ENCODE measurements at regions not wholly inside any gene's neighbourhood (a gene's known extent, or its start where the extent isn't known, plus 50 kb on each side); places are given as distances from the start of the nearest gene placed in this dataset.

DNA sequence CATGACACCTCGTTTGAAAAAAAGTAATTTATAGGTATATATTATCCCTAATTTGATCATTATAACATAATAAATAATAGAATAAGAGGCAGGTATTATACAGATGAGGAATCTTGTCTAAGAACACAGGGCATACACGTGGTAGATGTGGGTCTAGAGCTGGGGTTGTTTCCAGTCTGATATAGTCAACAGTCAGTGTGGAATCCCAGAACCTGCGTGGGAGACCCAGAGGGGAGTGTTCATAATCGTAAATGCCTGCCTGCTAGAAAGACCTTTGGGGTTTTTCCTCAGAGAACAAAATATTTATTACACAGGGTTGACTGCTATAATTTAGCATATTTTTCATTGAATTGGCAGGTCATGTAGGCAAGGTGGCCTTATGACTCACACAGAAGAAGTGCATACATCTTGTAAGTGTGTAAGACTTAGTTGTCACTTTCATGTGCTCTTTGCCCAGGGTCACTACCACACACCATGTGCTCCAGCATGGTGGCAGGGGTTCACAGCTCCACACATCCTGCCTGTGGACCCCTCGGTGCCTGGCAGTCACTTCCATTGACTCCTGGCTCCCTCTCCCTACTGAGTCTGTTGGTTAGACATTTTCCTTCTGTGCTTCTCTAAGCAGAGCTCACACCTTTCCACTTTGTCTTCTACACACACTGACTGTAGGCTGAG lies 94.9 kb upstream of the IKZF1 start:
- H3F3A ChIP-seq (ENCODE audit: insufficient read depth, low read length): no peaks in the 10 kb centered on the region
- no peak overlapping the region for H3K9ac ChIP-seq (ENCODE audit: low read length)
- H2AFZ ChIP-seq (ENCODE audit: low read length): no peak overlapping the region
- H3K27ac ChIP-seq (ENCODE audit: low read depth, low read length, poor library complexity, severe bottlenecking): no peak overlapping the region
- no peaks in the 10 kb centered on the region; the same call in 1 of the 2 replicates for H3K27me3 ChIP-seq (ENCODE audit: insufficient read depth, low read length)
- no peak overlapping the region for H3K4me2 ChIP-seq (ENCODE audit: low read length)
- no peaks in the 10 kb centered on the region for H4K20me1 ChIP-seq (ENCODE audit: insufficient read depth, low read length)
- no peaks in the 10 kb centered on the region for H3K36me3 ChIP-seq (ENCODE audit: insufficient read depth, low read length)
- H3K9me2 ChIP-seq (ENCODE audit: low read depth, low read length): no peaks in the 10 kb centered on the region
- H3K4me3 ChIP-seq (ENCODE audit: low read depth, low read length, poor library complexity, severe bottlenecking): no peak overlapping the region
- H3K79me2 ChIP-seq (ENCODE audit: insufficient read depth, low read length): no peaks in the 10 kb centered on the region
- TF ChIP-seq EZH2 (IDR thresholded peaks at IDR 0.05; ENCODE audit: borderline replicate concordance, low read length): no peak
- TF ChIP-seq, protein P1, sequence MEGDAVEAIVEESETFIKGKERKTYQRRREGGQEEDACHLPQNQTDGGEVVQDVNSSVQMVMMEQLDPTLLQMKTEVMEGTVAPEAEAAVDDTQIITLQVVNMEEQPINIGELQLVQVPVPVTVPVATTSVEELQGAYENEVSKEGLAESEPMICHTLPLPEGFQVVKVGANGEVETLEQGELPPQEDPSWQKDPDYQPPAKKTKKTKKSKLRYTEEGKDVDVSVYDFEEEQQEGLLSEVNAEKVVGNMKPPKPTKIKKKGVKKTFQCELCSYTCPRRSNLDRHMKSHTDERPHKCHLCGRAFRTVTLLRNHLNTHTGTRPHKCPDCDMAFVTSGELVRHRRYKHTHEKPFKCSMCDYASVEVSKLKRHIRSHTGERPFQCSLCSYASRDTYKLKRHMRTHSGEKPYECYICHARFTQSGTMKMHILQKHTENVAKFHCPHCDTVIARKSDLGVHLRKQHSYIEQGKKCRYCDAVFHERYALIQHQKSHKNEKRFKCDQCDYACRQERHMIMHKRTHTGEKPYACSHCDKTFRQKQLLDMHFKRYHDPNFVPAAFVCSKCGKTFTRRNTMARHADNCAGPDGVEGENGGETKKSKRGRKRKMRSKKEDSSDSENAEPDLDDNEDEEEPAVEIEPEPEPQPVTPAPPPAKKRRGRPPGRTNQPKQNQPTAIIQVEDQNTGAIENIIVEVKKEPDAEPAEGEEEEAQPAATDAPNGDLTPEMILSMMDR (IDR thresholded peaks at IDR 0.05; ENCODE audit: low read length): no peak
- peaks cover 20% of the 10 kb centered on the region for H3K4me1 ChIP-seq (ENCODE audit: insufficient read depth, low read length, severe bottlenecking)
- no peaks in the 10 kb centered on the region for H3K9me3 ChIP-seq (ENCODE audit: low read length)

DNA sequence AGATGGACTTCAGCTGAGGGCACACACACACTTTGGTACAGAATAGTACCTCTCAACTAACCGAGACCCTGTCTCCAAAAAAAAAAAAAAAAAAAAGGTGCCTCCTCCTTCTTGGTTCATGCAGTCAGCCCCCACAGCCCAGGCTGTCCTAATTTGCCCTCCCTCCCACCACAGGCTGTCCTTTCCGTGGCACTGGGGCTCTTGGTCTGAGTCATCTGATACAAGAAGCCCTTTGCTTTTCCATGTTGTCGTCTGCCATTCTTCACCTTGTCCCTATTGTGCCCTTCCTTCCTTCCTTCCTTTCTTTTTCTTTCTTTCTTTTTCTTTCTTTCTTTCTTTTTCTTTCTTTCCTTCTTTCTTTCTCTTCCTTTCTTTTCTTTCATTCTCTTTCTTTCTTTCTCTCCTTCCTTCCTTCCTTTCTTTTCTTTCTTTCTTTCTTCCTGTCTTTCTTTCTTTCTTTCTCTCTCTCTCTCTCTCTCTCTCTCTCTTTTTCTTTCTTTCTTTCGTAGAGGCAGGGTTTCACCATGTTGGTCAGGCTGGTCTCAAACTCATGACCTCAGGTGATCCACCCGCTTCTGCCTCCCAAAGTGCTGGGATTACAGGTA lies 96.0 kb upstream of the IKZF1 start:
- H2AFZ ChIP-seq (ENCODE audit: low read length): no peak overlapping the region
- no peaks in the 10 kb centered on the region for H3K9me2 ChIP-seq (ENCODE audit: low read depth, low read length)
- no peaks in the 10 kb centered on the region for H3F3A ChIP-seq (ENCODE audit: insufficient read depth, low read length)
- no peaks in the 10 kb centered on the region for H3K36me3 ChIP-seq (ENCODE audit: insufficient read depth, low read length)
- H3K4me2 ChIP-seq (ENCODE audit: low read length): no peak overlapping the region
- no peak overlapping the region for H3K4me3 ChIP-seq (ENCODE audit: low read depth, low read length, poor library complexity, severe bottlenecking)
- TF ChIP-seq, protein P1 (IDR thresholded peaks at IDR 0.05; ENCODE audit: low read length): no peak
- no peak for TF ChIP-seq EZH2 (IDR thresholded peaks at IDR 0.05; ENCODE audit: borderline replicate concordance, low read length)
- no peaks in the 10 kb centered on the region; the same call in 1 of the 2 replicates for H3K27me3 ChIP-seq (ENCODE audit: insufficient read depth, low read length)
- H3K4me1 ChIP-seq (ENCODE audit: insufficient read depth, low read length, severe bottlenecking): peaks cover 31% of the 10 kb centered on the region
- H3K9me3 ChIP-seq (ENCODE audit: low read length): no peaks in the 10 kb centered on the region
- no peak overlapping the region for H3K9ac ChIP-seq (ENCODE audit: low read length)
- H3K79me2 ChIP-seq (ENCODE audit: insufficient read depth, low read length): no peaks in the 10 kb centered on the region
- H3K27ac ChIP-seq (ENCODE audit: low read depth, low read length, poor library complexity, severe bottlenecking): no peak overlapping the region
- H4K20me1 ChIP-seq (ENCODE audit: insufficient read depth, low read length): no peaks in the 10 kb centered on the region

DNA sequence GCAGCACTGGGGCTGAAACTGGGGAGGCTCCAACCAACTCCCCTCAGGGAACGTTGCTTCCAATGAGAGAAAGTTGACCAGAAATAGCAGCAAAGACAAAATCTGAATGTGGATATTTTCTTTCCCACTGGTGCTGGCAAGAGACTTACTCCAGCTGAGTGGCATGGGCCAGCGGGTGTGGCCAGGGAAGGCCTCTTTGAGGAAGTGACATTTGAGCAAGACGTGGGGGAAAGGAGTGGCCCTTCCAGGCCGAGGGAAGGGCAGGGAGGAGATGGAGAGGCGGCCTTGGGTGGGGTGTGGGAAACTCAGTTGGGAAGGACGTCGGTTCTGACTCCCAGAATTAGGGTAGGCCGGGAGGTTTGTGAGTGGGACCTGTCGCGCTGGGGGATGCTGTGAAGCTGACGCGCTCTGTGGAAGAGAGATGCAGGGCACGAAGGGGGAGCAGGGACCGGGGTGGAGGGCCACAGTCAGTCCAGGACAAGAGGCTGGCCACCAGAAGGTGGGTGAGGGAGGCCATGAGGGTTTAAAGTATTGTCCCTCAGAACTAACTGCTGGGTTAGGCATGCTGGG lies 96.7 kb upstream of the IKZF1 start:
- peaks cover 38% of the 10 kb centered on the region for H3K4me1 ChIP-seq (ENCODE audit: insufficient read depth, low read length, severe bottlenecking)
- no peak overlapping the region for H3K4me3 ChIP-seq (ENCODE audit: low read depth, low read length, poor library complexity, severe bottlenecking)
- no peak overlapping the region for H3K27ac ChIP-seq (ENCODE audit: low read depth, low read length, poor library complexity, severe bottlenecking)
- no peak overlapping the region for H2AFZ ChIP-seq (ENCODE audit: low read length)
- H3K36me3 ChIP-seq (ENCODE audit: insufficient read depth, low read length): no peaks in the 10 kb centered on the region
- no peaks in the 10 kb centered on the region for H3K79me2 ChIP-seq (ENCODE audit: insufficient read depth, low read length)
- no peak for TF ChIP-seq EZH2 (IDR thresholded peaks at IDR 0.05; ENCODE audit: borderline replicate concordance, low read length)
- TF ChIP-seq, protein P1 (IDR thresholded peaks at IDR 0.05; ENCODE audit: low read length): no peak
- H3K4me2 ChIP-seq (ENCODE audit: low read length): no peak overlapping the region
- no peak overlapping the region for H3K9ac ChIP-seq (ENCODE audit: low read length)
- H3K27me3 ChIP-seq (ENCODE audit: insufficient read depth, low read length): no peaks in the 10 kb centered on the region; the same call in 1 of the 2 replicates
- no peaks in the 10 kb centered on the region for H3K9me2 ChIP-seq (ENCODE audit: low read depth, low read length)
- no peaks in the 10 kb centered on the region for H4K20me1 ChIP-seq (ENCODE audit: insufficient read depth, low read length)
- no peaks in the 10 kb centered on the region for H3F3A ChIP-seq (ENCODE audit: insufficient read depth, low read length)
- no peaks in the 10 kb centered on the region for H3K9me3 ChIP-seq (ENCODE audit: low read length)
